NCI-H82 treated with DMSO at 0.1 percent for 48 hours (cell line): ENCODE measurements at regions not wholly inside any gene's neighbourhood (a gene's known extent, or its start where the extent isn't known, plus 50 kb on each side); places are given as distances from the start of the nearest gene placed in this dataset.

Experiments
- DNase-seq: peaks from one replicate; lab custom pipeline; 2025; ENCODE audit not compliant: unreplicated experiment; lab: John Stamatoyannopoulos, UW

GRCh38 chr20:17093782-17094181 lies 133.1 kb upstream of the PCSK2 start:
- DNase-seq, result no peak

- no peak for DNase-seq
Measured at GRCh38 chr20:17097603-17098002, 129.2 kb upstream of the PCSK2 start.

- DNase-seq, result no peak
Measured at GRCh38 chr20:17100506-17100905, 126.3 kb upstream of the PCSK2 start.

GRCh38 chr20:17107127-17107526 lies 119.7 kb upstream of the PCSK2 start:
- no peak for DNase-seq

GRCh38 chr20:17108896-17109295 lies 117.9 kb upstream of the PCSK2 start:
- DNase-seq, result no peak

- DNase-seq, result no peak
Measured at GRCh38 chr20:17109307-17109706, 117.5 kb upstream of the PCSK2 start.

GRCh38 chr20:17128206-17128605 lies 98.6 kb upstream of the PCSK2 start:
- no peak for DNase-seq

- DNase-seq, result no peak
Measured at GRCh38 chr20:17129089-17129488, 97.8 kb upstream of the PCSK2 start.

- DNase-seq, result no peak
Measured at GRCh38 chr20:17137692-17138091, 89.1 kb upstream of the PCSK2 start.

- DNase-seq, result no peak
Measured at GRCh38 chr20:17138237-17138636, 88.6 kb upstream of the PCSK2 start.

GRCh38 chr20:17140894-17141293 lies 85.9 kb upstream of the PCSK2 start:
- no peak for DNase-seq

GRCh38 chr20:17141568-17141967 lies 85.3 kb upstream of the PCSK2 start:
- DNase-seq, result no peak

GRCh38 chr20:17142666-17143065 lies 84.2 kb upstream of the PCSK2 start:
- DNase-seq, result no peak

- no peak for DNase-seq
Measured at GRCh38 chr20:17150858-17151257, 76.0 kb upstream of the PCSK2 start.

- DNase-seq, result no peak
Measured at GRCh38 chr20:17155401-17155800, 71.4 kb upstream of the PCSK2 start.

GRCh38 chr20:17158701-17159100 lies 68.1 kb upstream of the PCSK2 start:
- DNase-seq, result no peak

GRCh38 chr20:17161673-17162481 lies 65.0 kb upstream of the PCSK2 start:
- peak; percentile 84 for DNase-seq

GRCh38 chr20:17168026-17168612 lies 58.7 kb upstream of the PCSK2 start:
- DNase-seq, result no peak

GRCh38 chr20:17169585-17170136 lies 57.2 kb upstream of the PCSK2 start:
- no peak for DNase-seq

GRCh38 chr20:17171746-17172280 lies 55.0 kb upstream of the PCSK2 start:
- DNase-seq, result no peak

GRCh38 chr20:17172836-17173516 lies 53.9 kb upstream of the PCSK2 start:
- DNase-seq, result no peak
